ENCODE measurements at regions not wholly inside any gene's neighbourhood (a gene's known extent, or its start where the extent isn't known, plus 50 kb on each side); places are given as distances from the start of the nearest gene placed in this dataset.

- TF ChIP-seq, protein P1, sequence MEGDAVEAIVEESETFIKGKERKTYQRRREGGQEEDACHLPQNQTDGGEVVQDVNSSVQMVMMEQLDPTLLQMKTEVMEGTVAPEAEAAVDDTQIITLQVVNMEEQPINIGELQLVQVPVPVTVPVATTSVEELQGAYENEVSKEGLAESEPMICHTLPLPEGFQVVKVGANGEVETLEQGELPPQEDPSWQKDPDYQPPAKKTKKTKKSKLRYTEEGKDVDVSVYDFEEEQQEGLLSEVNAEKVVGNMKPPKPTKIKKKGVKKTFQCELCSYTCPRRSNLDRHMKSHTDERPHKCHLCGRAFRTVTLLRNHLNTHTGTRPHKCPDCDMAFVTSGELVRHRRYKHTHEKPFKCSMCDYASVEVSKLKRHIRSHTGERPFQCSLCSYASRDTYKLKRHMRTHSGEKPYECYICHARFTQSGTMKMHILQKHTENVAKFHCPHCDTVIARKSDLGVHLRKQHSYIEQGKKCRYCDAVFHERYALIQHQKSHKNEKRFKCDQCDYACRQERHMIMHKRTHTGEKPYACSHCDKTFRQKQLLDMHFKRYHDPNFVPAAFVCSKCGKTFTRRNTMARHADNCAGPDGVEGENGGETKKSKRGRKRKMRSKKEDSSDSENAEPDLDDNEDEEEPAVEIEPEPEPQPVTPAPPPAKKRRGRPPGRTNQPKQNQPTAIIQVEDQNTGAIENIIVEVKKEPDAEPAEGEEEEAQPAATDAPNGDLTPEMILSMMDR (tag by site-specific recombination; IDR thresholded peaks at IDR 0.05): no peak
- no peak for TF ChIP-seq ZFP3 (tag by site-specific recombination; IDR thresholded peaks at IDR 0.05; ENCODE audit: low read depth)
- no peak for TF ChIP-seq ZFP37 (tag by site-specific recombination; IDR thresholded peaks at IDR 0.05)
Observed at GRCh38 chr10:28449382-28449781, 83.5 kb upstream of the WAC start.

Measured in HEK293 (cell line).